Astrocyte (in vitro differentiated cells and primary cell): ENCODE measurements at regions not wholly inside any gene's neighbourhood (a gene's known extent, or its start where the extent isn't known, plus 50 kb on each side); places are given as distances from the start of the nearest gene placed in this dataset.

Experiments used
- CTCF ChIP-seq: IDR thresholded peaks from 2 replicates; pipeline ENCODE4 v1.5.1; 2011; ENCODE audit warnings: low read depth, mild to moderate bottlenecking, inconsistent platforms, low read length, moderate library complexity; ENCODE audit not compliant: insufficient read depth
- EZH2 ChIP-seq: IDR thresholded peaks from 2 replicates; pipeline ENCODE4 v1.6.1; 2012; ENCODE audit warnings: mild to moderate bottlenecking, low read length, inconsistent platforms; ENCODE audit not compliant: insufficient read depth

- no peak for TF ChIP-seq CTCF
- TF ChIP-seq EZH2, result no peak
These were observed 161.9 kb upstream of the PTER start for GRCh38 chr10:16274911-16275310.
